ENCODE measurements at regions not wholly inside any gene's neighbourhood (a gene's known extent, or its start where the extent isn't known, plus 50 kb on each side); places are given as distances from the start of the nearest gene placed in this dataset.

- no peak for TF ChIP-seq CTCF (IDR thresholded peaks at IDR 0.05; ENCODE audit: insufficient read depth, low read length, poor library complexity, severe bottlenecking)
- no peaks in the 10 kb centered on the region for H3K27me3 ChIP-seq (replicated peaks; ENCODE audit: control insufficient read depth, insufficient read depth, low read length)
- DNase-seq (ENCODE audit: extremely low read depth, insufficient read length) = no peak
These were observed 622.5 kb downstream of the PLA2G4A start for GRCh38 chr1:187451238-187451637.

GRCh38 chr1:187454010-187454409 lies 625.3 kb downstream of the PLA2G4A start:
- Histone ChIP-seq H3K27me3 (replicated peaks; ENCODE audit: control insufficient read depth, insufficient read depth, low read length) (no peaks in the 10 kb centered on the region), H3K4me3 (replicated peaks; ENCODE audit: low read depth, low read length) (no peak overlapping the region), H3K36me3 (ENCODE audit: control insufficient read depth, insufficient read depth, low read length) (no peaks in the 10 kb centered on the region)
- no peak for TF ChIP-seq CTCF (IDR thresholded peaks at IDR 0.05; ENCODE audit: insufficient read depth, low read length, poor library complexity, severe bottlenecking)
- no peak for DNase-seq (ENCODE audit: extremely low read depth, insufficient read length)

More at GRCh38 chr1:187451238-187451637, 622.5 kb downstream of the PLA2G4A start:
- Histone ChIP-seq H3K36me3 (ENCODE audit: control insufficient read depth, insufficient read depth, low read length) (no peaks in the 10 kb centered on the region), H3K4me3 (replicated peaks; ENCODE audit: low read depth, low read length) (no peak overlapping the region)

GRCh38 chr1:187456446-187456845 lies 627.7 kb downstream of the PLA2G4A start:
- H3K36me3 ChIP-seq (ENCODE audit: control insufficient read depth, insufficient read depth, low read length) = no peaks in the 10 kb centered on the region
- TF ChIP-seq CTCF (IDR thresholded peaks at IDR 0.05; ENCODE audit: insufficient read depth, low read length, poor library complexity, severe bottlenecking) = no peak
- H3K4me3 ChIP-seq (replicated peaks; ENCODE audit: low read depth, low read length) = no peak overlapping the region
- no peak for DNase-seq (ENCODE audit: extremely low read depth, insufficient read length)
- no peaks in the 10 kb centered on the region for H3K27me3 ChIP-seq (replicated peaks; ENCODE audit: control insufficient read depth, insufficient read depth, low read length)

GRCh38 chr1:187460093-187460492 lies 631.3 kb downstream of the PLA2G4A start:
- no peaks in the 10 kb centered on the region for H3K27me3 ChIP-seq (replicated peaks; ENCODE audit: control insufficient read depth, insufficient read depth, low read length)
- no peak for TF ChIP-seq CTCF (IDR thresholded peaks at IDR 0.05; ENCODE audit: insufficient read depth, low read length, poor library complexity, severe bottlenecking)
- H3K4me3 ChIP-seq (replicated peaks; ENCODE audit: low read depth, low read length) = no peak overlapping the region
- DNase-seq (ENCODE audit: extremely low read depth, insufficient read length) = no peak
- H3K36me3 ChIP-seq (ENCODE audit: control insufficient read depth, insufficient read depth, low read length) = no peaks in the 10 kb centered on the region

GRCh38 chr1:187464320-187464719 lies 635.6 kb downstream of the PLA2G4A start:
- DNase-seq (ENCODE audit: extremely low read depth, insufficient read length) = no peak
- H3K4me3 ChIP-seq (replicated peaks; ENCODE audit: low read depth, low read length) = no peak overlapping the region
- TF ChIP-seq CTCF (IDR thresholded peaks at IDR 0.05; ENCODE audit: insufficient read depth, low read length, poor library complexity, severe bottlenecking) = no peak
- H3K36me3 ChIP-seq (ENCODE audit: control insufficient read depth, insufficient read depth, low read length) = no peaks in the 10 kb centered on the region
- no peaks in the 10 kb centered on the region for H3K27me3 ChIP-seq (replicated peaks; ENCODE audit: control insufficient read depth, insufficient read depth, low read length)

GRCh38 chr1:187465441-187465840 lies 636.7 kb downstream of the PLA2G4A start:
- no peak for TF ChIP-seq CTCF (IDR thresholded peaks at IDR 0.05; ENCODE audit: insufficient read depth, low read length, poor library complexity, severe bottlenecking)
- no peaks in the 10 kb centered on the region for H3K36me3 ChIP-seq (ENCODE audit: control insufficient read depth, insufficient read depth, low read length)
- H3K27me3 ChIP-seq (replicated peaks; ENCODE audit: control insufficient read depth, insufficient read depth, low read length) = no peaks in the 10 kb centered on the region
- H3K4me3 ChIP-seq (replicated peaks; ENCODE audit: low read depth, low read length) = no peak overlapping the region
- no peak for DNase-seq (ENCODE audit: extremely low read depth, insufficient read length)

Measured in GM06990 (cell line).